Loucy (cell line): ENCODE measurements at regions not wholly inside any gene's neighbourhood (a gene's known extent, or its start where the extent isn't known, plus 50 kb on each side); places are given as distances from the start of the nearest gene placed in this dataset.

Source experiments
- CTCF ChIP-seq: fragments of 200-600 bp; sonication (generic); conservative IDR thresholded peaks from 2 replicates; pipeline ENCODE4 v1.5.1; 2014; ENCODE audit warnings: mild to moderate bottlenecking, antibody characterized with exemption, low read length
- EZH2phosphoT487 ChIP-seq: fragments of 200-600 bp; IDR thresholded peaks from 2 replicates; pipeline ENCODE4 v1.6.1; 2018; ENCODE audit warnings: antibody characterized with exemption, mild to moderate bottlenecking, moderate library complexity, borderline replicate concordance

GRCh38 chr13:110045202-110045601, 258.8 kb upstream of the IRS2 start:
- no peak for TF ChIP-seq CTCF
- no peak for TF ChIP-seq EZH2phosphoT487
